ENCODE measurements at regions not wholly inside any gene's neighbourhood (a gene's known extent, or its start where the extent isn't known, plus 50 kb on each side); places are given as distances from the start of the nearest gene placed in this dataset.

GRCh38 chr4:145230726-145231125 lies 50.3 kb upstream of the OTUD4 start:
- no peak for DNase-seq
